IPS-18a (cell line): ENCODE measurements at regions not wholly inside any gene's neighbourhood (a gene's known extent, or its start where the extent isn't known, plus 50 kb on each side); places are given as distances from the start of the nearest gene placed in this dataset.
"Not testable (repeated sequence)": the region's sequence is repeated elsewhere in the genome, so short reads cannot be mapped to it uniquely, and the experiment has no call there.

Experiments
- H3K27ac ChIP-seq: one replicate; pipeline ENCODE4 v1.5.1; 2013; ENCODE audit warnings: low read length
- H3K27me3 ChIP-seq: one replicate; pipeline ENCODE4 v1.6.1; 2013; ENCODE audit warnings: mild to moderate bottlenecking, low read length; ENCODE audit not compliant: control insufficient read depth, insufficient read depth
- H3K36me3 ChIP-seq: one replicate; pipeline ENCODE4 v1.6.1; 2013; ENCODE audit warnings: low read depth, low read length; ENCODE audit not compliant: control insufficient read depth
- H3K4me1 ChIP-seq: one replicate; pipeline ENCODE4 v1.6.1; 2013; ENCODE audit warnings: low read depth, low read length; ENCODE audit not compliant: control insufficient read depth
- H3K4me3 ChIP-seq: one replicate; pipeline ENCODE4 v1.5.1; 2013; ENCODE audit warnings: low read length
- H3K9ac ChIP-seq: one replicate; pipeline ENCODE4 v1.6.1; 2013; ENCODE audit warnings: mild to moderate bottlenecking, low read length, moderate library complexity
- H3K9me3 ChIP-seq: one replicate; pipeline ENCODE4 v1.6.1; 2013; ENCODE audit warnings: low read depth, low read length; ENCODE audit not compliant: control insufficient read depth

- H3K27ac ChIP-seq: no peak overlapping the region
- no peaks in the 10 kb centered on the region for H3K27me3 ChIP-seq
- H3K9me3 ChIP-seq: no peaks in the 10 kb centered on the region
- peaks cover 17% of the 10 kb centered on the region for H3K4me1 ChIP-seq
- no peak overlapping the region for H3K9ac ChIP-seq
- no peak overlapping the region for H3K4me3 ChIP-seq
- no peaks in the 10 kb centered on the region for H3K36me3 ChIP-seq
Measured at GRCh38 chr2:44051593-44052347, 56.0 kb upstream of the LRPPRC start.

DNA sequence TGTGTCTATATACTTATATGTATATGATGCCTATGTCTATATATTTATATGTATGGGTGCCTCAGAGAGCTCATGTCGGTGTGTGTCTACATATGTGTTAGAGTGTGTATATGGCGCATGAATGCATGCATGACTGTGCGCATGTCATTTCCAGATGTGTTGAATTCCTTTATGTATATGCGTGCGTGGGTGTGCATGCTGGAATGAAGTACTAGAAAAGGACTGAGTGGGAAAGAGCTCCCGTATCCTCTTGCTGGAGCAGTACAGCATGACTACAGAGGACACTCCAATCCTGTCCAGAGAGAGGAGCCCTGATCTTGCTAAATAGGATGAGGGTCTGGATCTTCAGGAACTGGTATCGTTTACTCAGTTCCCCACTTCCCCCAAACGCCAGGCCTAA is 56.8 kb upstream of the LRPPRC start:
- Histone ChIP-seq H3K27me3 (no peaks in the 10 kb centered on the region), H3K9me3 (no peaks in the 10 kb centered on the region), H3K4me1 (peaks cover 17% of the 10 kb centered on the region), H3K36me3 (no peaks in the 10 kb centered on the region), H3K4me3 (no peak overlapping the region), H3K27ac (no peak overlapping the region), H3K9ac (no peak overlapping the region)

- Histone ChIP-seq H3K27me3 (no peaks in the 10 kb centered on the region), H3K9ac (no peak overlapping the region), H3K27ac (no peak overlapping the region), H3K4me3 (no peak overlapping the region), H3K4me1 (peaks cover 17% of the 10 kb centered on the region), H3K9me3 (no peaks in the 10 kb centered on the region), H3K36me3 (no peaks in the 10 kb centered on the region)
Measured at GRCh38 chr2:44053052-44053451, 57.3 kb upstream of the LRPPRC start.

- Histone ChIP-seq H3K27me3 (no peaks in the 10 kb centered on the region), H3K36me3 (no peaks in the 10 kb centered on the region), H3K9me3 (no peaks in the 10 kb centered on the region), H3K27ac (no peak overlapping the region), H3K4me3 (no peak overlapping the region), H3K9ac (no peak overlapping the region), H3K4me1 (peaks cover 17% of the 10 kb centered on the region)
Measured at GRCh38 chr2:44053456-44053855, 57.7 kb upstream of the LRPPRC start.

DNA sequence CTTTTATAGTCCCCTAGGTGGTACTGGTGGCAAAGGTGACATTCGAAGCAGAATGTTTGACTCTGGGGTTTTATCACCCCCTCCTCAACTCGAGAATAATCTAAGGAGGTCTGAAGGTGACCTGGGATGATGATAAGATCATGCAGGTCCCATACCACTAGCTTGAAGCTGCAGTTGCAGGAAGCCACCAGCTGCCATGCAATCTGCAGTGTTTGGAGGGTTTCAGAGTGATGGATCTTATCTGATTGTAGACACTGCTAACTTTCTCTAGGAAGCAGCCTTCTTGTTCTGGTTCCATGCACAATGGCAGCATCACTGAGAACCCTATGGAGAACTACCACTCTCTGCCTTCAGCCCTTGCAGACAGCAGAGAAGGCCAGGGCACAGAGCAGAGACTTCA is 59.4 kb upstream of the LRPPRC start:
- Histone ChIP-seq H3K9me3 (no peaks in the 10 kb centered on the region), H3K27me3 (no peaks in the 10 kb centered on the region), H3K36me3 (no peaks in the 10 kb centered on the region), H3K27ac (no peak overlapping the region), H3K4me3 (no peak overlapping the region), H3K9ac (no peak overlapping the region), H3K4me1 (peaks cover 17% of the 10 kb centered on the region)

GRCh38 chr2:44055664-44056063 is 59.9 kb upstream of the LRPPRC start:
- peaks cover 17% of the 10 kb centered on the region for H3K4me1 ChIP-seq
- H3K36me3 ChIP-seq: no peaks in the 10 kb centered on the region
- H3K4me3 ChIP-seq: no peak overlapping the region
- H3K27me3 ChIP-seq: no peaks in the 10 kb centered on the region
- no peaks in the 10 kb centered on the region for H3K9me3 ChIP-seq
- H3K9ac ChIP-seq: no peak overlapping the region
- no peak overlapping the region for H3K27ac ChIP-seq

DNA sequence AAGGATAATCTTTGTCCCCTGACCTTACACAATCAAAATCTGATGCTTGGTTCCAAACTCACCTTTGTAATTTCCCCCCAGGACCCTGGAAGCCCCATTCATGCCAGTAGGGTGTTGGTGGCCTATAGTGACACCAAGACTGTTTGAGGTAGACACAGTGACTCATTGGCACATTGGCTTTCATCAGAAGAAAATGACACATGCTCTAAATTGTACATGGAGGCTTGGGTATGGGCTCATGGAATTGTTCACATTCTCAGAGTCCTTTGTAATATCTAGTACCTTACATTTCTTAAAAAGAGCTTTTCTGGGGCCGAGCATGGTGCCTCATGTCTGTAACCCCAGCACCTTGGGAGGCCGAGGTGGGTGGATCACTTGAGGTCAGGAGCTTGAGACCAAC is 61.2 kb upstream of the LRPPRC start:
- Histone ChIP-seq H3K36me3 (no peaks in the 10 kb centered on the region), H3K4me1 (peaks cover 10% of the 10 kb centered on the region), H3K9ac (no peak overlapping the region), H3K9me3 (no peaks in the 10 kb centered on the region), H3K4me3 (no peak overlapping the region), H3K27me3 (no peaks in the 10 kb centered on the region), H3K27ac (no peak overlapping the region)

DNA sequence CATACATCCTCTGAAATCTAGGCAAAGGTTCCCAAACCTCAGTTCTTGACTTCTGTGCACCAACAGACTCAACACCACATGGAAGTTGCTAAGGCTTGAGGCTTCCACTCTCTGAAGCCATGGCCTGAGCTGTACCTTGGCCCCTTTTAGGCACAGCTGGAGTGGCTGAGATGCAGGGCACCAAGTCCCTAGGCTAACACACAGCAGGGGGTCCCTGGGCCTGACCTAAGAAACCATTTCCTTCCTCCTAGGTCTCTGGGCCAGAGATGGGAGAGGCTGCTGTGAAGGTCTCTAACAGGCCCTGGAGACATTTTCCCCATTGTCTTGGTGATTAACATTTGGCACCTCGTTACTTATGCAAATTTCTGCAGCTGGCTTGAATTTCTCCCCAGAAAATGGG is 64.5 kb upstream of the LRPPRC start:
- not testable (repeated sequence) for H3K27me3 ChIP-seq, H3K36me3 ChIP-seq, H3K4me1 ChIP-seq, H3K4me3 ChIP-seq, H3K9ac ChIP-seq, H3K9me3 ChIP-seq, H3K27ac ChIP-seq

- Histone ChIP-seq H3K9me3 (no peaks in the 10 kb centered on the region), H3K27ac (no peak overlapping the region), H3K9ac (no peak overlapping the region), H3K4me1 (no peaks in the 10 kb centered on the region), H3K36me3 (no peaks in the 10 kb centered on the region), H3K27me3 (no peaks in the 10 kb centered on the region), H3K4me3 (no peak overlapping the region)
Measured at GRCh38 chr2:44060990-44061389, 65.2 kb upstream of the LRPPRC start.

DNA sequence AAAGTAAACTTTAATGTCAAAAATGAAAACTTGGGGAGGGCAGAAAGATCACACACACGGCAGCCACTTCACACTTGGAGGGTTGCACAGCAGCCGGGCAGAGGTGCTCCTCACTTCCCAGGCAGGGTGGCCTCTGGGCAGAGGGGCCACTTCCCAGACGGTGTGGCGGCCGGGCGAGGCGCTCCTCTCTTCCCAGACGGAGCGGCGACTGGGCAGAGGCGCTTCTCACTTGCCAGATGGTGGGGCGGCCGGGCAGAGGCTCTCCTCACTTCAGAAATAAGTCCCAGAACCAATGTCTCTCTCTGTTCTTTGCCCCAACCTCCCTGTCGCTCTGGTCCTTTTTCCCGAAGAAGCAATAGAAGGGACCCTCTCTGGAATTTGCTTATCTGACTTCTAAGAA is 65.7 kb upstream of the LRPPRC start:
- Histone ChIP-seq H3K4me1 (no peaks in the 10 kb centered on the region), H3K27me3 (no peaks in the 10 kb centered on the region), H3K9me3 (no peaks in the 10 kb centered on the region), H3K4me3 (no peak overlapping the region), H3K36me3 (no peaks in the 10 kb centered on the region), H3K9ac (no peak overlapping the region), H3K27ac (no peak overlapping the region)

GRCh38 chr2:44061876-44062275 is 66.1 kb upstream of the LRPPRC start:
- Histone ChIP-seq H3K27me3 (no peaks in the 10 kb centered on the region), H3K4me3 (no peak overlapping the region), H3K9me3 (no peaks in the 10 kb centered on the region), H3K4me1 (no peaks in the 10 kb centered on the region), H3K36me3 (no peaks in the 10 kb centered on the region), H3K9ac (no peak overlapping the region), H3K27ac (no peak overlapping the region)

GRCh38 chr2:44063033-44063432 is 67.2 kb upstream of the LRPPRC start:
- Histone ChIP-seq H3K27me3 (no peaks in the 10 kb centered on the region), H3K9me3 (no peaks in the 10 kb centered on the region), H3K36me3 (no peaks in the 10 kb centered on the region), H3K27ac (no peak overlapping the region), H3K9ac (no peak overlapping the region), H3K4me3 (no peak overlapping the region), H3K4me1 (no peaks in the 10 kb centered on the region)
